H54 (cell line): ENCODE measurements at regions not wholly inside any gene's neighbourhood (a gene's known extent, or its start where the extent isn't known, plus 50 kb on each side); places are given as distances from the start of the nearest gene placed in this dataset.

Experiments used
- DNase-seq: peaks from one replicate; pipeline ENCODE4 v3.0.0; 2011; ENCODE audit warnings: low spot score, mixed read lengths; ENCODE audit not compliant: insufficient read length
- FAIRE-seq: peaks from 3 replicates; lab custom pipeline; 2011; peaks lifted over from hg19 to GRCh38; lab: Jason Lieb, UNC
- POLR2A ChIP-seq: IDR thresholded peaks from 2 replicates; pipeline ENCODE4 v1.6.1; 2011; ENCODE audit warnings: low read depth, mild to moderate bottlenecking, low read length

DNA sequence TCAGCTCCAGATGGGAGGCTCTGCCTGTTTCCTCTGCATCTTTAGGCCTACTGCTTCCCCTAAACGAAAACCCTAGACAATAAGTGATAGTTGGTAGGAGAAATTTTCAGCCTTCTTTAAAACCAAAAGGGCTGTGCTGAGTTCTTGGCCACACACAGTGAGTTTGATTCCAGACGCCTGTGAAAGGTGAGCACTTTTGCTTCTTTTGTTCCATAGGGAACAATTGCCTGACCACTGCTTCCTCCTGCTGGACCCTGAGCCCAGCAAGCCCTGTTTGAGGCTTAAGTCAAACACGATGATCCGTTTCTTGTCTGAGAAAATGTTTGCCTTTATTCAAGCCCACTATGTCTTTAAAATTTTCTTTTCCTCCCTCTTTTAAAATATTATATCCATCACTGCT lies 493.9 kb downstream of the ZIC1 start:
- TF ChIP-seq POLR2A: no peak
- DNase-seq: no peak
- FAIRE-seq: no peak

DNA sequence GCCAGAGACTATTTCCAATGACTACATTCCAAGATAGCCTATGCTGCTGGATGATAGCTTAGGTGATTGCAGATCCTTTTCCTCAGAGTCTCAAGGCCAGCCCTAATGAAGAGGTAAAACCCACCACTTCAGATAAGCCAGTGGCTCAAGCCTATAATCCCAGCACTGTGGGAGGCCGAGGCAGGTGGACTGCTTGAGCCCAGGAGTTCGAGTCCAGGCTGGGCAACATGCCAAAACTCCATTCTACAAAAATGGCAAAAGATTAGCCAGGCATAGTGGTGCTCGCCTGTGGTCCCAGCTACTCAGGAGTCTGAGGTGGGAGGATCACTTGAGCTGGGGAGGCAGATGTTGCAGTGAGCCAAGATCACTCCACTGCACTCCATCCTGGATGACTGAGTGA lies 495.3 kb downstream of the ZIC1 start:
- no peak for TF ChIP-seq POLR2A
- no peak for FAIRE-seq
- DNase-seq: no peak

DNA sequence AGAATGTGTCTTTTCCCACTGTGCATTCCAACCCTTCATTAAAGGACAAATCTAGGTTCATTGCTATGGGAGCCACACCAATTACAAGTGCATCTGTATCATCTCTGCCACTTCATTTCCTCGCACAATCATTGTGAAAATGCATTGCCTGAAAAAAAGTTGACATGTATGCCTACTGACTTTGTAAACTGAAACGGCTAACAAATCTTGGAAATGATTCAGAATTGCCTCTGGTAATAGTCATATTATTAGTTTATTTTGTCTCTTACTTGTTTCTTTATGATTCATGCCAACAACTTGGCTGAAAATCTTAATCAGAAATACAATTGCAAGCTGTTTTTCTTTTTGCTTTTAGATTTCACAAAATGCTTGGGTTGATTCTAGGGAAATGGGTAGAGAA lies 497.1 kb downstream of the ZIC1 start:
- no peak for DNase-seq
- FAIRE-seq: no peak
- no peak for TF ChIP-seq POLR2A

DNA sequence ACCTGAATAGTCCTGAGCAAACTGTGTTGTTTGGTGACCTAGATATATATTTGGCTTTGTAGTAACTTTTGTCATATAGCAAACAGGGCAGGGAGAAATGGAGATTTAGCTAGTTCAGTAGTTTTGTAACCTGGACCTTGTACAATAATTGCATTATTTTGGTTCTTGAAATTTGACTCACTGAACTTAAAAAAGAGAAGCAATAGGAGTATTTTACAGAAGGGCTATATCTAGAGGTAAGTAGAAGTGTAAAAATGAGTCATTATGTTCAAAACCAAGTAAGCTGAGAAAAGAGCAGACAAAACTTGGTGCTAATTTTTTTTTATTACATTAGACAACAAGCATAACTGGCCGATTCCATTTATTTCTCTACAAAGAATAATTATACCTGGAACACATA lies 505.4 kb downstream of the ZIC1 start:
- no peak for FAIRE-seq
- TF ChIP-seq POLR2A: no peak

DNA sequence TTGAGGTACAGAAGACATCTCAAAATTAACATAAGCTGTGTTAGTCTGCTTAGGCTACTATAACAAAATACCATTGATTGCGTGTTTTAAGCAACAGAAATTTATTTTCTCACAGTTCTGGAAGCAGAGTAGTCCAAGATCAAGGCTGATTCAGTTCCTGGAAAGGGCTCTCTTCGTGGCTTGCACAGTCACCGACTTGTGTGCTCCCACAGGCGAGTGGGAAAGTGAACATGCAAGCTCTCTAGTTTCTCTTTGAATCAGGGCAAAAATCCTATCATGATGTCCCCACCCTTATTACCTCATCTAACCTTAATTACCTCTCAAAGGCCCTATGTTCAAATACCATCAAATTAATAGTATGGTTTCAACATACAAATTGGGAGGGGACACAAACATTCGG lies 505.9 kb downstream of the ZIC1 start:
- no peak for TF ChIP-seq POLR2A
- FAIRE-seq (no peak), DNase-seq (no peak)

More for the DNA sequence above, 505.4 kb downstream of the ZIC1 start:
- DNase-seq: no peak

DNA sequence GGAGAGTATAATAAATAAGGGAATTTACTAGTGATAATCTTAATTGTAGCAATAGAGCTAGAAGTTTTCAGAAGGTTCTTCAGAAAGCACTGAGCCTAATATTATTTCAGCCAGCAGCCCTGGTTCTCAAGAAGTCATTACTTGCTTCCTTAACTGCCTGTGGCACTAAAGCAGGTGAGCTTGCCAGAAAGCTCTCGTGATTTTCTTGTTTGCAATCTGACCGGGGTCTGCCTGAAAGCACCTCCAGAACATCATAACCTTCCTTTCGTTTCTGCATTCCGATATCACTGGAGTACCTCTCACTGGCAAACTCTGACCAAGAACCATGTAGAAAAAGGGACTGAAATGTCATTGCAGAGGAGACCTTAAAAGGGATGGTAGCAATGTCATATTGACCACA lies 510.3 kb downstream of the ZIC1 start:
- TF ChIP-seq POLR2A: no peak
- DNase-seq: no peak
- no peak for FAIRE-seq

DNA sequence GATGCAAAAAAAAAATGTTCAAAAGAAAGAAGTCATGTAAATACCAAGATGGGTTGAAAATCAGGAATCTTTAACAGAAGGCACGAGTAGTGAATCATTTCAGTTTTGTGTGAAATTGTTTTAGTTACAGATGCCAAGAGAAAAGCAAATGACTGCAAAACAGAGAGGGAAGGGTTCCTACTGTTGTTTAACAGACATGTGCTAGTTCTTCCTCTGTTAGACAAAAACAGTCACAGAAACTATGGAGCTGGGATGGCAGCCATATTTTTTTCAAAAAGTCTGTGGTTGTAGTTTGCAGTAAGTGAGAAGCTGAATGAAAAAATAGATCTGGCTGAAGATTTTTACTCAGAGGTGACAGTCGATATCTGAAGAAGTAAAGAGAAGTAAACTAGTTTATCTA lies 511.9 kb downstream of the ZIC1 start:
- no peak for DNase-seq
- no peak for TF ChIP-seq POLR2A
- no peak for FAIRE-seq

DNA sequence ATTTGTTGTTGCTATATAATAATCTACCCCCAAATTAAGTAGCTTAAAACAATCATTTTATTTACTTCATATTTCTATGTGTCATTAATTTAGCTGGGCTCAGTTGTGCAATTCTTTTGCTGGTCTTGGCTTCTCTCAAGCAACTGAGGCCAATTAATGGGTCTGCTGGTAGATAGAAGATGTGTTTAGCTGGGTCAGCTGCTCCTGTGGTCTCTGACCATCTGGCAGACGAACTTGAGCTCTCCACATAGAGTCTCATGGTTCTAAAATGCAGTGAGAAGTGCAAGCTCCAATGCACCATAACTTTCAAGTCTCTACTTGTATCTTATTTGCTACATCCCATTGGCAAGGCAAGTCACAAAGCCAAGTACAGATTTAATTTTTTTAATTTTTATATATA lies 515.6 kb downstream of the ZIC1 start:
- no peak for TF ChIP-seq POLR2A
- FAIRE-seq (no peak), DNase-seq (no peak)

DNA sequence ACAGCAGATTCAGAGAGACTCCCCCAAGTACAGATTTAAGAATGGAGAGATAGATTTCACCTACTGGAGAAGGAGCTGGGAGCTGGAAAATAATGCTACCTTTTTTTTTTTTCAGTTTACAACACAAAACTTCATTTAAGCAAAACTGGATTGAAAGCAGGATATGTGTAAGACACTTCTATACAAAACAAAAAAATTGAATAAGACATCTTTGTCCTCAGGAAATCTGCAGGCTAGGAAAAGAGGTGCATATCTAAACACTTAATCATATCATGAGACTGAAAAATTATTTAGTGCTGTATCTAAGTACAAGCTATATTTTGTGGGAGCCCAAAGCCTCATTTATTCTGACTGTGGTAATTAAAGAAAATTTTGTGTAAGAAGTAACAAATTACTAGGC lies 516.1 kb downstream of the ZIC1 start:
- no peak for DNase-seq
- no peak for TF ChIP-seq POLR2A
- no peak for FAIRE-seq

DNA sequence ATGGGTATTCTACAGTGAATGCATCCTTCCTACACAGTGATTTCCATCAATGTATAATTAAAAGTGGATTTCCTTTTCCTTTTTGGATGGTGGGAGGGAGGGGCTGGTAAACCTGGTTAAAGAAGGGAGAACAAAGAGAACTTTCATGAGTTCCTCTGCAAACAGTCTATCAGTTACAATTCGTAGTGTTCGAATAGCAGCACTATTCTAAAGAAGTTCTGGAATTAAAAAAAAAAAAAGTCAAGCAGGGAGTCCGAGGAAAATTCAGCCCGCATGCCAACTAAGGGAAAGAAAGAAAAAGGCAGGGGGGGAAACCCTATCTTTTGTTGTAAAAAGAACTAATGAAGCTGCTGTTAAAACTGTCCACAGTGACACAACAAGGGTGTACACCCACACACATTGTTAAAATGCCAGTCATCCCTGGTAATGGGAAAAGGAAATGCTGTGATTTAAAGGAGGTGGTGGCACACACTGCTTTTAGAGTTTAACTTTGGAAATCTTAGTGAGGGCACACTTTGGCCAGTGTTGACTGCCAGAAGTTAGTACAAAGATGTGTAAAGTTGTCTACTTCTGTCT lies 521.2 kb downstream of the ZIC1 start:
- FAIRE-seq (peak; percentile 82), DNase-seq (no peak)
- TF ChIP-seq POLR2A: no peak

DNA sequence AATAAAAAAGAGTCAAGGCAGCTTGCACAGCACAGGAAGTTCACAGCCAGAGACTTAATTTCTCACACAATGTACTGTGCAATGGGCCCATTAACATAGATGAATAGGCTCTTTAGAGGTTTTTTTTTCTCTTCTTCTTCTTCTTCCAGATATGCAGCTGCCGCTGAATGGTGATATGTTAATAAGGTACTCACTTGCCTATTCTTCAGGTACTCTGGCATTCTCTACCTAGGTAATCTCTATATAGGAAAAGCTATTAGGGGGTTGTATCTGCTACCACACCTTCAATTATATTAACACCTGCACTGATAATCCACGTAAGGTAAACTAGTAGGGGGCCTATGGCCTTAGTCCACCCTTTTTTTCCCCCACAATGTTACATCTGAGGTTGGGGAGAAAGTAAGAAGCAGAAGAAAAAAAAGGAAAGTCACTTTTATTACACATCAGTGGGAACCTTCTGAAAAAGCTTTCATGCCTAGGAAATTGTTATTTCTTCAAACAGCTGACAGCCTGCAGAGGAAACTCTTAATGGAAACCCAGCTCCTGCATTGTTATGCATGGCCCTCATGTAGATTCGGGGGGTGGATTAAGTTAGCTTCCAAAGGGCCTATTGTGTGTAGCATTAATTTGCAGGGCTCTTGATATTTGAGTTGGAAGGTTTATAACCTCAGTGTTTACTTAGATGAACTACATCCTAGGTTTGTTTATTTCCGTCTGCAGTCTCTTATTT lies 525.5 kb downstream of the ZIC1 start:
- no peak for FAIRE-seq
- no peak for DNase-seq
- no peak for TF ChIP-seq POLR2A

DNA sequence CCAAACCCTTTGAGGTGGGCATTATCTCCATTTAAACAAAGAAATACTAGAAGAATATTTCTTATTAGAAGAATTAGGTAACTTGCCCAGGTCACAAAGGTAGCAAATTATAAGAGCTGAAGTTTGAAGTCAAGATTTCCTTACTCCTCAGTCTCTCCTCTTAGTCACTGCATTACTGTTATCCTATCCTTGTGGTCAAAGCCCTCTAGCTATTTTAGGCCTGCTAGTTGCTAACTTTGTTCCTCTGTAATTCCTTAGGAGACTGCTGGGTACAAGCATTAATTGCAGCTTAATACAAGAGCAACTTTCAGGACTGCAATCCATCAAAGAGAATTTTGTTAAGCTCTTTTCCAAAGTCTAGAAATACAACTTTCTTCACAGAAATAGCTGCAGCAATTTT lies 528.2 kb downstream of the ZIC1 start:
- peak; percentile 33 for FAIRE-seq
- no peak for TF ChIP-seq POLR2A

DNA sequence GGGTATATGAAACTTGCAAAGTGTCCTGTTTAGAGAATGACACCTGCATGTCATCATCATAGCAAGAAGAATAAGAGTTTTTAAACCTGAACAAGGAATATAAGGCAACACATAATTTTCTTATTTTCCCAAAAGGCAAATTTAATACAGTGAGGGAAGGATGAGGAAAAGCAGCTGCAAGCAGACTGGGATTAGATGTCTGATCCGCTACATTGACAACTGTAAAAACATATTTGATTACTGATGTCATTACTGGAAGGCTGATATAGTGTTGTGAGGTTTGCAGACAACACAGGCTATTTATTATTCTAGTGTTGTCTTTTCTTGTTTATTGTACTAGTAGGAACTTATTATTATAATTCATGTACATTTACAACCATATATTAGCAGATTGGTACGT lies 528.7 kb downstream of the ZIC1 start:
- TF ChIP-seq POLR2A: no peak
- DNase-seq (no peak), FAIRE-seq (no peak)

More for the DNA sequence above, 528.2 kb downstream of the ZIC1 start:
- DNase-seq: no peak

DNA sequence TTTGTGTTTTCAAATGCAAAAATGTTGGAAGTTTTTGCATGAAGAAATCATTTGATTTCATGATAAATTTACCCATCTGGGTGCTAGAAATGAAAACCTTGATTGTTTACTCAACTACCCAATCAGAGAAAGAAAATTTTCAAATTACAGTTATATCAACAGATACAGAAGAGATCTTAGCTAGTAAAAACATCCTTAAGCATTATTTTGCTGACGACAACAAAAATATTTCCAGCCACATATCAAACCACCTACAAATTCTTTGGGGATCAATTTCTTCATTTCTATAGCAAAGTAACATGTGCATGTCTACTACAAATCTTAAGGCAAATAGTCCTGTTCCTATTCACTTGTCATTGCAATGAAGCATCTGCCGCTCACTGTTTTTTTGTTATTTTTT lies 530.3 kb downstream of the ZIC1 start:
- FAIRE-seq (no peak), DNase-seq (no peak)
- TF ChIP-seq POLR2A: no peak

DNA sequence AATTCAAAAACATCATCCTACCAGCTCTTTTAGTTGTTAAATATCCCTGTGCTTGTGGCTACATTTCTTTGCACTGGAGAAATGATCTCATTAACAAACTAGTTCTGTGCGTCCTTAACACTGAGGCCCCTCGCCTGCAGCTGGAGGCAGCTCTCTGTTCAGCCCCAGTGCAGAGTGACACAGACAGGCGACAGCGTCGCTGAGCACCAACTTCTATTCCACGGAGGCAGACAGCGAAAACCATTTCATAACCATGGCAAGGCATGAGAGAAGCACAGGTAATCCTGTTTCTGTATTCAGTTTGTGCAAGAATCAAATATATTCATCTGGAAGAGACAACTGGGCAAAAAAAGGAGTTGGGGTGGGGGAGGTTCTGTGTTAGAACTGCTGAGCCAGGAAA lies 530.7 kb downstream of the ZIC1 start:
- no peak for TF ChIP-seq POLR2A
- DNase-seq: no peak
- FAIRE-seq: no peak
